Head of caudate nucleus (tissue), 42 donors: ENCODE measurements at regions not wholly inside any gene's neighbourhood (a gene's known extent, or its start where the extent isn't known, plus 50 kb on each side); places are given as distances from the start of the nearest gene placed in this dataset.
"Not testable (repeated sequence)": the region's sequence is repeated elsewhere in the genome, so short reads cannot be mapped to it uniquely, and the experiment has no call there.

Experiments
- DNase-seq, 42 donors: peaks; one replicate each; pipeline versions ENCODE4 v3.0.0 to v3.0.0-alpha.2; 2020 to 2021; ENCODE audit warnings: mixed read lengths in 7 of 42
- intact Hi-C: fragments of 100-400 bp; cut with DNase I; formaldehyde crosslinking; loops from one replicate; pipeline ENCODE4 v1.15.0; 2022

DNA sequence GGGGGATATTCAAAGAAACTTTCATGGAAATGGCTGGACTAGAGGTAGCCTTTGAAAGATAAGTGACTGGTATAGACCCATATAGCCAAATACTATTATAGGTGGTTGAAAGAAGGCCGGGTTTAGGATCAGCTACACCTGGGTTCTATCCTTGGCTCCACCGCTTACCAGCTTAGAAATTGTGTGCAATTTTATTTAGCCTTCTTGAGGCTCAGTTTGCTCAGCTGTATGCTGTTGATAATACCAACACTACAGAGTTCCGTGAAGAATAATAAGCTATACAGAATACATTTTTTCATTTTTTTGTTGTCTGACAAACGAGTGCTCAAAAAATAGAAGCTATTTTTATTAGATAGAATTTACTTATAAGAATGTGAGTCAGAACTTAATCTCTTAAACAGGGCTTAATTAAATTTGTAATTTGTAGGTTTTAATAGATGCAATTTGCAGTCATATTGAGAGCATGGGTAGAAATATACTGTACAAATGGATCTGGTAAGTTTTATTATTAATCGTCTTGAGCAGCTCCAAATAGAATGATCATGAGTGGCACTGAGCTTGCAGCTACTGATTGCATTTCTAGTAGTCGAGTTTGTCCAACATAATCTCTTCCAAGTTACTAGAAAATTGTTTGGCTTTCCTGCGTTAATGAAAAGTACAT, 164.3 kb upstream of the PHYHIPL start:
- intact Hi-C loops: no loop called here
- no peak for DNase-seq

DNA sequence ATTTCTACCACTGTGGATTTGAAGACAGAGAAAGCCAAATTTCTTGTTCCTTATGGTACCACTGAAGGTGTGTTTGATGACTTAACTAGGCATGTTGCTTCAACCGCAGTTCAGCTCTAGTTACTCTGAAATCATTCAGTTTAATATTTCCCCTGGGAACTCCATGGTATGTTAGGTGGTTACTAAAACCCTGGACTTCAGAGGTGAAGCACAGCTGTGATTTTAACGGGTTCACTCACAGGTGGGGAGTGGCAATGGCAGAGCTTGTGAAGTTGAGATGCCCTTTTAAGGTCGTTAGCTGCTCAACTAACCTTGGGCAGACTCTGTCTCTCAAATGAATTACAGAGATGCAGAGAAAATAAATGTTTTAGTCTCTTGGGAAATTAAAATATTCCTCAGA, 163.6 kb upstream of the PHYHIPL start:
- intact Hi-C loops: no loop called here
- DNase-seq: no peak

DNA sequence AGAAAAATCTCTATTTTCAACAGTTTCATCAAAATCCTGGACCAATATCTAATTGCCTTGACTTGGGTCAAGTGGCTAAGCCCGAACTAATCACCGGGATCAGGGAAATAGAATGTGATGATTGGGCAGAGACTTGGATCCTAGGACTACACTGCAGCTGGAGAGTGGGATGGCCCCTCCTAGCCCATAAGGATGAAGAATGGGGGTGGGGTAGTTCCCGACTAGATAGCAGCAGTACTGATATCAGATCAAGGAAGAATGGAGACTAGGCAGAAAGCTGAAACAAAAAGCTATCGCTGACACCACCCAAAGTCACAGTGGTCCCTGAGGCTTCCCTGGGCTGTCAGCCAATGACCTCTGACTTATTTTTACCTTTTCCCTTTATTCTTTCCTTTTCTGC, 160.4 kb upstream of the PHYHIPL start:
- peak in 13 of 42 donors; percentile 26 to 75 (median 47) for DNase-seq
- intact Hi-C loops: no loop called here

DNA sequence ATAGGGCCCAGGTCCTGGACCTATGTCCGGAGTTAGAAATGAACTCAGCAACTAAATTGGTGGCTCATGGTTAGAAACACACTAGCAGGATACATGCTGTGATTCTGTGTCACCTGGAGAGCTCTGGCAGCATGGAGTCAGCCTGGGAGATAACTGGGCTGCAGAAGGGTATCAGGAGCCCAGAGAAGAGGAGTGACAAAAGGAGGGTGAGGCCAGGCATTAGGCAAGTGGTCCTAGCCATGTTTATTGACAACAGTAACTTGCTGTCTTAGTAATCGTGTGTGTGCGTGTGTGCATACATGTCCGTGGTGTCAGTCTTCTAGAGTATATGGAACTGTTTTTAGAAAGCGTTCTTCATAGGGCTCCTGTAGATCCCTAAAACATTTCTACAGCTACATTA, 157.5 kb upstream of the PHYHIPL start:
- intact Hi-C loops: no loop called here
- no peak for DNase-seq

DNA sequence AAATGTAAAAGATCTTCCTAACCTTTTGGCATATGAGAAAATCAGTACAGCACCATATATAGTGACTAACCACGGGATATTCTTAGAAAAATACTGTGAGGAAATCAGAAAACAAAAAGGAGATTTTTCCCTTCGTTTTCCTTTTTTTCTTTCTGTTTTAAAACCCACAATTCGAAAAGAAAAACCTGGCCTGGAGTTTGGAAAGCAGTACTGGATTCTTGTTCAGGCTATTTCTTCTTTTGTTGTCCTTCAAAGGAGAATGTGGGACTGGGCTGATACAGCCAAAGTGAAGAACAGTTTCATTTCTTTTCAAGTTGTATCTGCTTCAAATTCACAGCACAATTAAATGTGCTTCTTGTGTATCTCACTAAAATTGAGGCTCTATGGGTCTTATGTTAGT, 156.8 kb upstream of the PHYHIPL start:
- intact Hi-C loops: no loop called here
- no peak for DNase-seq

DNA sequence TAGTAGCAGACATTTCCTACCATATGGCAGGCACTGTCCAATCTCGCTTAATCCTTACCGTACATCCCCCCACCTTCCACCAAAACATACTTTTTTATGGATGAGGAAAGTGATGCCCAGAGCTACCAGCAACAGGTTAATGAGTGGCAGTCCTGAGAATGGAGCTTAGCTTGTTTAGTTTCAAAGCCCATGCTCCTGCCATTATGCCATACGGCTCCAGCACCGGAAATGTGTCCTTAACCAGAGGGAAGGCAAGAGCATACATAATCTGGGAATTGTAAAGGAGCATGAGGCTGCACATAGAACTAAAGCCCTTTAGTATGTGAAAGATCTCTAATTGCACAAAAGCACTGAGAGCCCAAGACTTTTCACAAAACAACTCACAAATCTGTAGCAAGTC, 155.9 kb upstream of the PHYHIPL start:
- DNase-seq: no peak
- intact Hi-C loops: no loop called here

DNA sequence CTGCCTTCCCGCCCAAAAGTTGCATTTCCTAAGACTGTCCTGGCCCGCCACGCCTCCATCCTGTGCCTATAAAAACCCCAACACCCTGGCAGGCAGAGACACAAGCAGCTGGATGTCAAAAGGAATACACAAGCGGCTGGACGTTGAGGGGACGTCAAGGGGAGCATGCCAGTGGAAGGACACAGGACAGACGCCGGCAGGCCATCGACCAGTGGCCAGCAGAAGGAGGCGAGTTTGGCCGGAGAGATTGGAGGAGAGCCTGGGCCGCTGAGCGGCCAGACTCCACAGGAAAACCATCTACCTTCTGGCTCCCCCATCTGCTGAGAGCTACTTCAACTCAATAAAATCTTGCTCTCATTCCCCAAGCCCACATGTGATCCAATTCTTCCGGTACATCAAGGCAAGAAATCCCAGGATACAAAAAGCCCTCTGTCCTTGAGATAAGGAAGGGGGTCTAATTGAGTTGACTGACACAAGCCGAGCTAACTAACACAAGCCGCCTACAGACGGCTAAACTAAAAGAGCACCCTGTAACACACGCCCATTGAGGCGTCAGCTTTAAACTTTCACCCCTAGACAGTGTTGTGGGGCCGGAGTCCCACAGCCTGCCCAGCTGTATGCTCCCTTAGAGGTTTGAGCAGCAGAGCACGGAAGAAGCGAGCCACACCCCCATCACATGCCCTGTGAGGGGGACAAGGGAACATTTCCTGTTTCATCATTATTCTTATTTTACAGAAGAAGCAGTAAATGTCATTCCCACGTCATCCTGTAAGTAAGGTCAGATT, 150.3 kb upstream of the PHYHIPL start:
- DNase-seq: no peak
- intact Hi-C loops: no loop called here

DNA sequence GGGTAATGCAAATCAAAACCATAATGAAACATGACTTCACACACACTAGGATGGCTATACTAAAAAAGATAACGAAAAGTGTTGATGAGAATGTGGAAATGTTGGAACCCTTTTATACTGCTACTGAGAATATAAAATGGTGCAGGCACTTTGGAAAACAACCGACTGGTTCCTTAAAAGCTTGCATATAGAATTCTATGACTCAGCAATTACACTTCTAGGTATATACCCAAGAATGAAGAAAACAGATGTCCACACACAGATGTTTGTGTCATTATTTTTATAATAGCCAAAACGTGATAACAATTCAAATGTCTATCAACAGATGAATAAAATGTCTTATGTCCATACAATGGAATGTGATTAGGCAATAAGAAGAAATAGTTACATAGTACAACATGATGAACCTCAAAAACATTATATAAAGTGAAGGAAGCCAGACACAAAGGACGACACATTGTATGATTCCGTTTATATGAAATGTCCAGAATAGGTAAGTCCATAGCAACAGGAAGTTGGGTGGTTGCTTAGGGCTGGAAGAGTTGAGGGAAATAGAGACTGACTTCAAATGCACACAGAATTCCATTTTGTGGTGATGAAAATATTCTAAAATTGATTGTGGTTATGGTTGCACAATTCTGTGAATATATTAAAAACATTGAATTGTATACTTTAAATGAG, 148.3 kb upstream of the PHYHIPL start:
- intact Hi-C loops: no loop called here
- DNase-seq: no peak

DNA sequence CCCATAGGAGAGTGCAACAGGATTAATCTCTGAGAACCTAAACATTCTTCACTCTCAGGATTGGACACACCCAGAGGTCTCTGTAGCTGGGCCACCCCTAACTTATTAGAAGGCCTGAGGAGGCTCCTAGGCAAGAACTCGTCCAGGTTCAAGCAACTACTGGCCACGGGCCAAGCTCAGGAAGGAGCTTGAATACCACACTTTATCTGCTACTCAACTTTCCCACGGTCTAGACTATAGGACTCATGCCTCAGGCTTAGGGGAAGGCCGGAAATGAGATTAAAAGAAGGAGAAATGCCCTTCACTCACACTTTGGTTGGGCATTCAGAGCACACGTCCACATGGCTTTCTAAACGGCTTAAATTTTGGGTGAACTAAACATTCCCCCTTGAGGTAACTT, 142.8 kb upstream of the PHYHIPL start:
- intact Hi-C loops: no loop called here
- DNase-seq: no peak

DNA sequence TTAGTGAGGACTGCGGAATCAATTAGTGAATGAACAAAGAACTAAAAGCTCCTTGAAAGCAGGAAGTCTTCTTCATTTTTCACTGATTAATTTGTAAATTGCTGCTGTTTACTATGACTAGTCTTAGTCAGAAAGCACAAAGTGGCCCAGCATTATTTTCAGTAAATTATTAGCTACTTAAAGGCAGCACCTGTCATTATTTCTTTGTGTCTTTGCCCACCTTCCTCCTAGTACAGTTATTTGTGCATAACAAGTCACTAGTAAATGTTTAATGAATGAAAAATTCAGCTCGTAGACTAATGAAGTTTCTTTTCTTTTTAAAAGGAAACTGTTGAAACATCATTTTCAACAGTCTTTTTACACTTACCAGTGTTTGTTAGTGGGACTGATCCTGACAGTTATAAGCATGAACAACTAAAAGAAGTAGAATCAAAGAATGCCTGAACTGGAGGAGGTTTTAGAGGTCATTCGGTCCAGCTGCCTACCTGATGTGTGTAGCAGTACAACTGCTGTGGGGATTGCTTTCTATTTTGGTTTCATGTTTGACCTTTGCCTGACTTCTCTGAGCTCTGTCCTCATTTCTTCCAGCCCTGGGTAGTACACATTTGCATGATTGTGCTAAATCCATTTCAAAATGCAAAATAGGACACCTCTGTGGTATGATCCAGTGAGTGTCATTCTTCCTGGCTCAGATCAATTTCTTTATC, 140.0 kb upstream of the PHYHIPL start:
- DNase-seq: no peak
- intact Hi-C loops: no loop called here

DNA sequence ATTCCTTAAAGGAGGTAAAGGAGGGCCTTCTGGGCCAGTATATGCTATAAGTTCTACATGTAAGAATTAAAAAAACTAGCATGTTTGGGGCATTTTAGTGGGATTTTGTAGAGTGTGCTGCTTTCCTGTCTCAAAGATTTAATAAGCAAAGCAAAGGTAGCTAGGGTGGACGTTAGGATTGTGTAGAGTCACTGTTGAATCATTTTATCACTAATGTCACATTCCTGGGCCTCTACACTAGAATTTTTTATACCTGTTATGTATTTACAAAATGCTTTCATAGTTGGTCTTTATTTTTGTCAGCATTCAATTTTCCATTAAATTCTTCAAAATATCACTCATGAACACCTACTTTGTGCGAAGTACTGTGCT, 139.4 kb upstream of the PHYHIPL start:
- DNase-seq: no peak
- intact Hi-C loops: no loop called here

DNA sequence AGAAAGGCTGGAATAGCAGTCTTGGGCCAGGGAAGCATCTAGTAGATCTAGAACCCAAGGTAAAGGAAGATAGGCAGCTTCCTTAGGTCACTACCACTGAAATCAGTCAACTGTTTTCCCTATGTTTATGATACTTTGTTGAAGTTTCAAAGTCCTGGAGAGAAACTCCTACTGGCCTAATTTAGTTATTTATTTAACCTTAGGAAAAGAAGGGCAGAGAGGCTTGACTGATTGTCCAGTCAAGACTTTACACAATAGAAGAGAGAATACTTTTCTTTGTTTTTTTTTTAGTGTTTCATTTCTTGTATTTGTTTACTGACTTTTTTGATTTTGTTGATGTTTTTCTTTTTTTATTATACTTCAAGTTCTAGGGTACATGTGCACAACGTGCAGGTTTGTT, 138.9 kb upstream of the PHYHIPL start:
- DNase-seq: no peak
- intact Hi-C loops: no loop called here

DNA sequence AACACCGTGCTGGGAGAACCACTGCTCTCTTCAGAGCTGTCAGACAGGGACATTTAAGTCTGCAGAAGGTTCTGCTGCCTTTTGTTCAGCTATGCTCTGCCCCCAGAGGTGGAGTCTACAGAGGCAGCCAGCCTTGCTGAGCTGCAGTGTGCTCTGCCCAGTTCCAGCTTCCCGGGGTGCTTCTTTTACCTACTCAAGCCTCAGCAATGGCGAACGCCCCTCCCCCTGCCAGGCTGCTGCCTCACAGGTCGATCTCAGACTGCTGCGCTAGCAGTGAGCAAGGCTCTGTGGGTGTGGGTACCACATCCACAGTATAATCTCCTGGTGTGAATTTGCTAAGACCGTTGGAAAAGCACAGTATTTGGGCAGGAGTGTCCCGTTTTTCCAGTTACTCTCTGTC, 133.1 kb upstream of the PHYHIPL start:
- intact Hi-C loops, DNase-seq: not testable (repeated sequence)

DNA sequence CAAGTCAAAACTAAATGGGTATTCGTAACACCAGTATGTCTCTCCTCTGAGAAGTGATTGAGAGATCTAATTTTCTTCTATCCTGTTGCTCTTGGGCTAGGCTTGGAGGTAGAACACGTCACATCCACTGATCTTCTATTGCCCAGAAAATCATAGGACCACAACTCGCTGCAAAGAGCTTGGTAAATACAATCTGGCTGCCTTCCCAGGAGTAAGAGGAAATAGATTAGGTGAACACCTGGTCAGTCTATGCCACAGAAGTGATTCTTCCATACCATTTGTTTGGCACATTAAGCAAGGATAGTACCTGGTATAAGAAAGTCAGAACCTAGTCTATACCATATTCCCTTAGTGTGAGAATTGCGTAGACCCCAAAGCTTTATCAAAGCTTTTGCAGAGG, 129.3 kb upstream of the PHYHIPL start:
- DNase-seq: no peak
- intact Hi-C loops: no loop called here

DNA sequence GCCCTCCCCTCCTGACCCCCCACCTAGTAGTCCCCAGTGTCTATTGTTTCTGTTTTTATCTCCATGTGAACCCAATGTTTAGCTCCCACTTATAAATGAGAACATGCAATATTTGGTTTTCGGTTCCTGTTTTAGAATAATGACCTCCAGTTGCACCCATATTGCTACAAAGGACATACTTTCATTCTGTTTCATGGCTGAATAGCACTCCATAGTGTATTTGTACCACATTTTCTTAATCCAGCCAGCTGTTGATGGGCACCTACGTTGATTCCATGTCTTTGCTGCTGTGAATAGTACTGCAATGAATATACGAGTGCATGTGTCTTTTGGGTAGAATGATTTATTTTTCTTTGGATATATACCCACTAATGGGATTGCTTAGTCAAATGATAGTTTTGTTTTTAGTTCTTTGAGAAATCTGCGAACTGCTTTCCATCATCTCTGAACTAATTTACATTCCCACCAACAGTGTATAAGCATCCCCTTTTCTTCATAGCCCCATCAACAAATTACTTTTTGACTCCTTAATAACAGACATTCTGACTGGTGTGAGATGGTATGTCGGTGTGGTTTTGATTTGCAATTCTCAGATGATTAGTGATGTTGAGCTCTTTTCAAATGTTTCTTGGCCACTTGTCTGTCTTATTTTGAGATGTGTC, 128.4 kb upstream of the PHYHIPL start:
- intact Hi-C loops: no loop called here
- no peak for DNase-seq

DNA sequence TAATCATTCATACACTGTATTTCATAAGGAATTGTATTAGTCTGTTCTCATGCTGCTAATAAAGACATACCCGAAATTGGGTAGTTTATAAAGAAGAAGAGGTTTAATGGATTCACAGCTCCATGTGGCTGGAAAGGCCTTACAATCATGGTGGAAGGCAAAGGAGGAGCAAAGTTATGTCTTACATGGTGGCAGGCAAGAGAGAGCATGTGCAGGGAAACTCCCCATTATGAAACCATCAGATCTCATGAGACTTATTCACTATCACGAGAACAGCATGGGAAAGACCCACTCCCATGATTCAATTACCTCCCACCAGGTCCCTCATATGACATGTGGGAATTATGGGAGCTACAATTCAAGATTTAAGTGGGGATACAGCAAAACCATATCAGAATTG, 122.9 kb upstream of the PHYHIPL start:
- DNase-seq, intact Hi-C loops: not testable (repeated sequence)

DNA sequence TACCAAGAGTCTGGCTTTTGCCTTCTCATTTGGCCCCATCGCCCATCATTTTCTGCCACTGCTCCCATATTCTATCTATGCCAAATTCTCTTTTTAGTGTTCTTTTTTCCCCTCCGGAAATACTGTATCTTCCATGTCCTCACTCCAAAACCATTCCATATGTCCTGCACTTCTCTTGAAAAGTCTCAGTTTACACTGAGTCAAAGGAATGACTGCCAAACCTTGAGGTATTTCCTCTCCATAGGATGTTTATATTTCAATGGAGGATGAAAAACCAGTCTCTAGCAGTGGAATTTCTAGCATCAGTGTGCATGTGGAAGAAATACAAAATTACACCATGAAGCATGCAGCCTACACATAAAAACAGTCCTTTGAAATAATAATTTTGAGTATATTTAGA, 121.4 kb upstream of the PHYHIPL start:
- intact Hi-C loops: no loop called here

DNA sequence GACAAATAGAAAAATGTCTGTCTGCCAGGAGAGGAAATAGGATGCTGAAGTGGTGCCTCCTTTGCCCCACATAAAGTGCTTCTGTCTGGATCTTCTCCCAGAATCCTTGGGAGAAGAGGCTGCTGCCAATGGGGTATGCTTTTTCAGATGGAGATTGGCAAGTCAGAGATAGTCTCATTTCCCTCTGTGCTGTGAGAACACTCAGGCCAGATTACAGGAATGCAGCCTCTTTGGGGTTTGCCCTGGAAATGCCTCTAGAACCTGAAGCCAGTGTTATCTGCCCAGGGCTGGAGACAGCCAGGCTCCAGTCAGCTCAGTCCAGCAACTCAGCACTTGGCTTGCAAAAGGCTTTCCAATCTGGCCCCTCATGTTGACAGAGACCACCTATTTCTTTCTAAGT, 119.1 kb upstream of the PHYHIPL start:
- intact Hi-C loops: no loop called here
- DNase-seq: peak in 7 of 42 donors; percentile 6 to 46 (median 17)

More for the DNA sequence above, 121.4 kb upstream of the PHYHIPL start:
- DNase-seq: no peak

DNA sequence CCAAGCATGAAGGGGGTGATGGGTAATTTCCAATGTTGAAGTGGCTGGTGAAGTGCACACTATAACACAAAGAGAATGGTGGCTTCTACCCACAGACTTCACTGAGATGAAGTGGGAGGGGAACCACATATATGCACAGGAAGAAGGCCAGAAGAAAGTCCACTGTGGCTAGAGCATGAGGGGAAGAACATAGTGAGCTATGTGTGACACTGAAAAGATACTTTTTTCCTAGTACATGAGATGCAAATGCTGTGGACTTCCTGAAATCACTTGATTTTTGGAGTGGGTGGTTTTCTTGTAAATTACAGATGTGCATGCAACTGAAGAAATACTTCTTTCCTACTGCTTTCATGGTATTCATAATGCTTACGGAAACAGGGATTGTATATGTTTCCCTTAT, 115.6 kb upstream of the PHYHIPL start:
- DNase-seq: no peak
- intact Hi-C loops: no loop called here
